GM23338 (cell line): ENCODE measurements at regions not wholly inside any gene's neighbourhood (a gene's known extent, or its start where the extent isn't known, plus 50 kb on each side); places are given as distances from the start of the nearest gene placed in this dataset.

ENCODE experiments used
- ATAC-seq: fragments of 200-7000 bp; cut with Tn5 transposase; 3 replicates; pipeline ENCODE4 v1.9.1; 2020
- DNase-seq: peaks from one replicate; pipeline ENCODE4 v3.0.0-alpha.2; 2015; ENCODE audit warnings: low spot score
- H2AFZ ChIP-seq: fragments of 200-600 bp; sonication (generic); 2 replicates; pipeline ENCODE4 v1.8.0; 2016; ENCODE audit warnings: antibody characterized with exemption, mild to moderate bottlenecking, moderate library complexity
- H3F3A ChIP-seq: fragments of 200-600 bp; sonication (generic); replicated peaks from 2 replicates; pipeline ENCODE4 v1.8.0; 2017; ENCODE audit warnings: antibody characterized with exemption, mixed run types, low read depth
- H3K27ac ChIP-seq: fragments of 200-600 bp; sonication (generic); 2 replicates; pipeline ENCODE4 v1.6.1; 2016; ENCODE audit warnings: low read depth
- H3K27me3 ChIP-seq: fragments of 200-600 bp; sonication (generic); 2 replicates; pipeline ENCODE4 v1.8.0; 2016; ENCODE audit warnings: mild to moderate bottlenecking, mixed run types, moderate library complexity; ENCODE audit not compliant: insufficient read depth
- H3K36me3 ChIP-seq: fragments of 200-600 bp; sonication (generic); 2 replicates; pipeline ENCODE4 v1.8.0; 2016; ENCODE audit warnings: mild to moderate bottlenecking; ENCODE audit not compliant: insufficient read depth
- H3K4me1 ChIP-seq: fragments of 200-600 bp; sonication (generic); 2 replicates; pipeline ENCODE4 v1.8.0; 2016; ENCODE audit warnings: mild to moderate bottlenecking, moderate library complexity; ENCODE audit not compliant: insufficient read depth
- H3K4me2 ChIP-seq: fragments of 200-600 bp; sonication (generic); 2 replicates; pipeline ENCODE4 v1.7.1; 2017; ENCODE audit warnings: mixed run types
- H3K4me3 ChIP-seq: fragments of 200-600 bp; sonication (generic); 2 replicates; pipeline ENCODE4 v1.6.1; 2016; ENCODE audit warnings: mixed run types
- H3K79me2 ChIP-seq: fragments of 200-600 bp; sonication (generic); replicated peaks from 2 replicates; pipeline ENCODE4 v1.8.0; 2017; ENCODE audit warnings: mild to moderate bottlenecking; ENCODE audit not compliant: insufficient read depth
- H3K9me2 ChIP-seq: fragments of 200-600 bp; sonication (generic); 2 replicates; pipeline ENCODE4 v1.8.0; 2017; ENCODE audit not compliant: insufficient read depth
- H4K20me1 ChIP-seq: fragments of 200-600 bp; sonication (generic); replicated peaks from 2 replicates; pipeline ENCODE4 v1.8.0; 2017; ENCODE audit warnings: mild to moderate bottlenecking; ENCODE audit not compliant: insufficient read depth
- H3K27ac Mint-ChIP-seq: 2 replicates; pipeline ENCODE4 v1.8.0; 2020; ENCODE audit warnings: inconsistent platforms, mild to moderate bottlenecking, moderate library complexity, mixed read lengths
- H3K27me3 Mint-ChIP-seq: 3 replicates; pipeline ENCODE4 v1.8.0; 2022; ENCODE audit warnings: low read depth, mild to moderate bottlenecking, moderate library complexity, mixed read lengths, inconsistent platforms; ENCODE audit not compliant: insufficient read depth, poor library complexity
- H3K36me3 Mint-ChIP-seq: 3 replicates; pipeline ENCODE4 v1.8.0; 2021; ENCODE audit warnings: low read depth, mild to moderate bottlenecking, inconsistent platforms, moderate library complexity, mixed read lengths
- H3K4me1 Mint-ChIP-seq: 3 replicates; pipeline ENCODE4 v1.8.0; 2020; ENCODE audit warnings: mild to moderate bottlenecking, inconsistent platforms, mixed read lengths
- H3K4me3 Mint-ChIP-seq: 3 replicates; pipeline ENCODE4 v1.8.0; 2021; ENCODE audit warnings: moderate library complexity, mild to moderate bottlenecking, inconsistent platforms, mixed read lengths
- H3K9me3 Mint-ChIP-seq: 3 replicates; pipeline ENCODE4 v1.8.0; 2020; ENCODE audit warnings: moderate library complexity, mild to moderate bottlenecking, inconsistent platforms, mixed read lengths
- CREB1 ChIP-seq: fragments of 250-450 bp; sonication (Bioruptor Pico); IDR thresholded peaks from 2 replicates; pipeline ENCODE4 v1.5.0; 2020; ENCODE audit warnings: low read depth, mild to moderate bottlenecking, moderate library complexity
- EZH2phosphoT487 ChIP-seq: fragments of 200-600 bp; sonication (generic); IDR thresholded peaks from one replicate; pipeline ENCODE4 v1.8.1; 2018; ENCODE audit warnings: antibody characterized with exemption; ENCODE audit not compliant: unreplicated experiment
- NANOG ChIP-seq: IDR thresholded peaks from 2 replicates; pipeline ENCODE4 v1.6.1; 2016; ENCODE audit warnings: antibody characterized with exemption, borderline replicate concordance
- POLR2AphosphoS5 ChIP-seq: IDR thresholded peaks from 2 replicates; pipeline ENCODE4 v1.6.1; 2016; ENCODE audit warnings: antibody characterized with exemption, low read depth
- STAT1 ChIP-seq: IDR thresholded peaks from one replicate; pipeline ENCODE4 v1.6.1; 2016; ENCODE audit warnings: antibody characterized with exemption; ENCODE audit not compliant: unreplicated experiment
- ZNF114 ChIP-seq: fragments of 250-450 bp; sonication (Bioruptor Pico); IDR thresholded peaks from 2 replicates; pipeline ENCODE4 v1.5.0; 2020; ENCODE audit warnings: mild to moderate bottlenecking, moderate library complexity
- TF ChIP-seq, protein P1 (sequence below), 2 experiments: fragments of 200-600 bp in 1 of 2; sonication (generic) in 1 of 2; conservative IDR thresholded peaks; 2 replicates each; pipeline versions ENCODE4 v1.5.1 to v1.6.1; 2016 to 2017; ENCODE audit warnings: antibody characterized with exemption in 2 of 2, low read depth in 2 of 2, mild to moderate bottlenecking in 2 of 2, moderate library complexity in 1 of 2
- TF ChIP-seq, protein P2 (sequence below): fragments of 250-450 bp; sonication (Bioruptor Pico); IDR thresholded peaks from 2 replicates; pipeline ENCODE4 v1.5.0; 2020; ENCODE audit warnings: mild to moderate bottlenecking, moderate library complexity

DNA sequence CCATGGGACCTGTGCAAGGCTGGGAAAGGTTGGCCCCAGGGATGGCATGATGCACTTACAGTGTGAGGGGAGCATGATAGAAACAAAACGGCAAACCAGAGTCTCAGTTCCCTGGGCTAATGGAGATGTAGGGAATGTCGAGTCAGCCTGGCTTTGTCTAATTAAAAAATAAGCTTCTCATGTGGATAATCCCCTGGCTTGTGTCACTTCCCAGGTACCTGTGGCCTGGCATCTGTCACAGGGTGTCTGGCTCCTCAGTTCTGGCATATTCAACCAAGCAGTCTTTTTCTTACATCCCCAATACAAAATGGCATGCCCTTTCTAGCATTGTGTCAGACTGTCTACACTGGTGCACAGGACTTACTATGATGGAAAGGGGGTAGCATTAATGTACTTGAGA is 261.4 kb downstream of the GRIN2B start:
- H3K27me3 Mint-ChIP-seq = peaks cover 3% of the 10 kb centered on the region

DNA sequence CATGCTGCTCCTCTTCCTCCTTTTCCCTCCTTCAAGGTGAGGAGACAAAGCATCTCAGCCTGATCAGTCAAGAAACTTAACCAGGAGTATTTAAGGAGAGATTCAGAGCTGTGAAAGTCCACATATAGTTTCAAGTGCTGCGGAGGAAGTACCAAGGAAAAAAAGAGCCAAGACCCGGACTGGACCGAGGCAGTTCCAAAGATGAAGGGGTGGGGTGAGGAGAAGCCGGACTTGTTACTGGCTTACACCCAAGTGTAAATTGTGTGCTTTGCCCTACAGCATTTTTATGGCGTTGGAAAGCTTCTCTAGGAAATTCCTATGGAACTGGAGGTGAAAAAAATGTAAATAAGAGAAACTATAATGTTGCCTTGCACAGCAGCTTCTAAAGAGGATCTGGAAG is 263.1 kb downstream of the GRIN2B start:
- H4K20me1 ChIP-seq = no peaks in the 10 kb centered on the region
- peaks cover 4% of the 10 kb centered on the region; the same call in 1 of the 2 replicates for H3K4me1 ChIP-seq
- no peaks in the 10 kb centered on the region; the same call in none of the 2 replicates for H3K9me2 ChIP-seq
- no peak for DNase-seq
- no peaks in the 10 kb centered on the region for H3K27me3 ChIP-seq
- no peaks in the 10 kb centered on the region for H3K79me2 ChIP-seq
- peaks cover 8% of the 10 kb centered on the region; the same call in 2 of the 3 replicates for H3K4me1 Mint-ChIP-seq
- no peak overlapping the region for H3K4me3 ChIP-seq
- H3K36me3 Mint-ChIP-seq = no peaks in the 10 kb centered on the region
- no peak overlapping the region for H3K27ac ChIP-seq
- TF ChIP-seq, protein P1, sequence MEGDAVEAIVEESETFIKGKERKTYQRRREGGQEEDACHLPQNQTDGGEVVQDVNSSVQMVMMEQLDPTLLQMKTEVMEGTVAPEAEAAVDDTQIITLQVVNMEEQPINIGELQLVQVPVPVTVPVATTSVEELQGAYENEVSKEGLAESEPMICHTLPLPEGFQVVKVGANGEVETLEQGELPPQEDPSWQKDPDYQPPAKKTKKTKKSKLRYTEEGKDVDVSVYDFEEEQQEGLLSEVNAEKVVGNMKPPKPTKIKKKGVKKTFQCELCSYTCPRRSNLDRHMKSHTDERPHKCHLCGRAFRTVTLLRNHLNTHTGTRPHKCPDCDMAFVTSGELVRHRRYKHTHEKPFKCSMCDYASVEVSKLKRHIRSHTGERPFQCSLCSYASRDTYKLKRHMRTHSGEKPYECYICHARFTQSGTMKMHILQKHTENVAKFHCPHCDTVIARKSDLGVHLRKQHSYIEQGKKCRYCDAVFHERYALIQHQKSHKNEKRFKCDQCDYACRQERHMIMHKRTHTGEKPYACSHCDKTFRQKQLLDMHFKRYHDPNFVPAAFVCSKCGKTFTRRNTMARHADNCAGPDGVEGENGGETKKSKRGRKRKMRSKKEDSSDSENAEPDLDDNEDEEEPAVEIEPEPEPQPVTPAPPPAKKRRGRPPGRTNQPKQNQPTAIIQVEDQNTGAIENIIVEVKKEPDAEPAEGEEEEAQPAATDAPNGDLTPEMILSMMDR (conservative IDR thresholded peaks at IDR 0.05; ENCODE audit: low read depth in 2 of 2) = no peak
- no peak for TF ChIP-seq POLR2AphosphoS5
- no peaks in the 10 kb centered on the region for H3K36me3 ChIP-seq
- H2AFZ ChIP-seq = no peak overlapping the region
- no peak overlapping the region for H3K27ac Mint-ChIP-seq
- ATAC-seq = no peak
- H3K9me3 Mint-ChIP-seq = no peaks in the 10 kb centered on the region
- no peak overlapping the region for H3K4me2 ChIP-seq
- no peaks in the 10 kb centered on the region for H3F3A ChIP-seq
- H3K4me3 Mint-ChIP-seq = no peak overlapping the region
- peaks cover 4% of the 10 kb centered on the region for H3K27me3 Mint-ChIP-seq

More for the DNA sequence above, 261.4 kb downstream of the GRIN2B start:
- no peak overlapping the region for H3K27ac Mint-ChIP-seq
- Histone ChIP-seq H3K27ac (no peak overlapping the region), H3K9me2 (no peaks in the 10 kb centered on the region; the same call in none of the 2 replicates), H3K36me3 (no peaks in the 10 kb centered on the region), H2AFZ (no peak overlapping the region), H3K4me1 (no peaks in the 10 kb centered on the region), H3K27me3 (no peaks in the 10 kb centered on the region), H3K79me2 (no peaks in the 10 kb centered on the region), H3F3A (no peaks in the 10 kb centered on the region), H3K4me2 (no peak overlapping the region), H3K4me3 (no peak overlapping the region), H4K20me1 (no peaks in the 10 kb centered on the region)
- H3K4me1 Mint-ChIP-seq = peaks cover 6% of the 10 kb centered on the region
- DNase-seq = no peak
- no peaks in the 10 kb centered on the region for H3K36me3 Mint-ChIP-seq
- no peak for ATAC-seq
- H3K4me3 Mint-ChIP-seq = no peak overlapping the region
- H3K9me3 Mint-ChIP-seq = no peaks in the 10 kb centered on the region
- TF ChIP-seq NANOG = no peak
- TF ChIP-seq STAT1 = no peak
- no peak for TF ChIP-seq EZH2phosphoT487

DNA sequence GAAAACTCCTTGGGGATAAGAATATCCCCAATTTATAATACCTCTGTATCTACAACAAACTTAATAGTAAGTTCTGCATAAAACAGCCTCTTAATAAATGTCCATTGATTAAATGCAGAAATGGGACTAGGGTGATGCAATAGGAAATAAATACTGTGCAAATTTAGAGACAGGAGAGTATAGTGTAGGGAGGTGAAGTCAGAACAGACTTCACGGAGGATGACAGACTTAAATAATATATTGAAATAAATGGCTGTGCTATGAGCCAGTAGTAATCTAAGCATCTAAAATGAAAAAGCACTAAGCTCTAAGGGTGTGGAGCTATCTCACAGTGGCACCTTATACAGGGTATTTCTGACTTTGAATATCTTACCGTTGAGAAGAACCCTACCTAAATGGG is 265.3 kb downstream of the GRIN2B start:
- Mint-ChIP-seq H3K4me1 (peaks cover 8% of the 10 kb centered on the region; the same call in 2 of the 3 replicates), H3K27ac (no peak overlapping the region), H3K4me3 (no peak overlapping the region), H3K9me3 (no peaks in the 10 kb centered on the region), H3K27me3 (peaks cover 4% of the 10 kb centered on the region), H3K36me3 (no peaks in the 10 kb centered on the region)
- Histone ChIP-seq H3K79me2 (no peaks in the 10 kb centered on the region), H3K4me3 (no peak overlapping the region), H3K9me2 (no peaks in the 10 kb centered on the region; the same call in none of the 2 replicates), H3F3A (no peaks in the 10 kb centered on the region), H3K27ac (no peak overlapping the region), H3K4me1 (peaks cover 4% of the 10 kb centered on the region; the same call in 1 of the 2 replicates), H3K4me2 (no peak overlapping the region), H3K27me3 (no peaks in the 10 kb centered on the region), H2AFZ (no peak overlapping the region), H4K20me1 (no peaks in the 10 kb centered on the region), H3K36me3 (no peaks in the 10 kb centered on the region)
- ATAC-seq (no peak), DNase-seq (no peak)
- TF ChIP-seq STAT1 (no peak), ZNF114 (no peak), CREB1 (CRISPR knock-in tag) (no peak), POLR2AphosphoS5 (no peak)
- TF ChIP-seq, protein P2, sequence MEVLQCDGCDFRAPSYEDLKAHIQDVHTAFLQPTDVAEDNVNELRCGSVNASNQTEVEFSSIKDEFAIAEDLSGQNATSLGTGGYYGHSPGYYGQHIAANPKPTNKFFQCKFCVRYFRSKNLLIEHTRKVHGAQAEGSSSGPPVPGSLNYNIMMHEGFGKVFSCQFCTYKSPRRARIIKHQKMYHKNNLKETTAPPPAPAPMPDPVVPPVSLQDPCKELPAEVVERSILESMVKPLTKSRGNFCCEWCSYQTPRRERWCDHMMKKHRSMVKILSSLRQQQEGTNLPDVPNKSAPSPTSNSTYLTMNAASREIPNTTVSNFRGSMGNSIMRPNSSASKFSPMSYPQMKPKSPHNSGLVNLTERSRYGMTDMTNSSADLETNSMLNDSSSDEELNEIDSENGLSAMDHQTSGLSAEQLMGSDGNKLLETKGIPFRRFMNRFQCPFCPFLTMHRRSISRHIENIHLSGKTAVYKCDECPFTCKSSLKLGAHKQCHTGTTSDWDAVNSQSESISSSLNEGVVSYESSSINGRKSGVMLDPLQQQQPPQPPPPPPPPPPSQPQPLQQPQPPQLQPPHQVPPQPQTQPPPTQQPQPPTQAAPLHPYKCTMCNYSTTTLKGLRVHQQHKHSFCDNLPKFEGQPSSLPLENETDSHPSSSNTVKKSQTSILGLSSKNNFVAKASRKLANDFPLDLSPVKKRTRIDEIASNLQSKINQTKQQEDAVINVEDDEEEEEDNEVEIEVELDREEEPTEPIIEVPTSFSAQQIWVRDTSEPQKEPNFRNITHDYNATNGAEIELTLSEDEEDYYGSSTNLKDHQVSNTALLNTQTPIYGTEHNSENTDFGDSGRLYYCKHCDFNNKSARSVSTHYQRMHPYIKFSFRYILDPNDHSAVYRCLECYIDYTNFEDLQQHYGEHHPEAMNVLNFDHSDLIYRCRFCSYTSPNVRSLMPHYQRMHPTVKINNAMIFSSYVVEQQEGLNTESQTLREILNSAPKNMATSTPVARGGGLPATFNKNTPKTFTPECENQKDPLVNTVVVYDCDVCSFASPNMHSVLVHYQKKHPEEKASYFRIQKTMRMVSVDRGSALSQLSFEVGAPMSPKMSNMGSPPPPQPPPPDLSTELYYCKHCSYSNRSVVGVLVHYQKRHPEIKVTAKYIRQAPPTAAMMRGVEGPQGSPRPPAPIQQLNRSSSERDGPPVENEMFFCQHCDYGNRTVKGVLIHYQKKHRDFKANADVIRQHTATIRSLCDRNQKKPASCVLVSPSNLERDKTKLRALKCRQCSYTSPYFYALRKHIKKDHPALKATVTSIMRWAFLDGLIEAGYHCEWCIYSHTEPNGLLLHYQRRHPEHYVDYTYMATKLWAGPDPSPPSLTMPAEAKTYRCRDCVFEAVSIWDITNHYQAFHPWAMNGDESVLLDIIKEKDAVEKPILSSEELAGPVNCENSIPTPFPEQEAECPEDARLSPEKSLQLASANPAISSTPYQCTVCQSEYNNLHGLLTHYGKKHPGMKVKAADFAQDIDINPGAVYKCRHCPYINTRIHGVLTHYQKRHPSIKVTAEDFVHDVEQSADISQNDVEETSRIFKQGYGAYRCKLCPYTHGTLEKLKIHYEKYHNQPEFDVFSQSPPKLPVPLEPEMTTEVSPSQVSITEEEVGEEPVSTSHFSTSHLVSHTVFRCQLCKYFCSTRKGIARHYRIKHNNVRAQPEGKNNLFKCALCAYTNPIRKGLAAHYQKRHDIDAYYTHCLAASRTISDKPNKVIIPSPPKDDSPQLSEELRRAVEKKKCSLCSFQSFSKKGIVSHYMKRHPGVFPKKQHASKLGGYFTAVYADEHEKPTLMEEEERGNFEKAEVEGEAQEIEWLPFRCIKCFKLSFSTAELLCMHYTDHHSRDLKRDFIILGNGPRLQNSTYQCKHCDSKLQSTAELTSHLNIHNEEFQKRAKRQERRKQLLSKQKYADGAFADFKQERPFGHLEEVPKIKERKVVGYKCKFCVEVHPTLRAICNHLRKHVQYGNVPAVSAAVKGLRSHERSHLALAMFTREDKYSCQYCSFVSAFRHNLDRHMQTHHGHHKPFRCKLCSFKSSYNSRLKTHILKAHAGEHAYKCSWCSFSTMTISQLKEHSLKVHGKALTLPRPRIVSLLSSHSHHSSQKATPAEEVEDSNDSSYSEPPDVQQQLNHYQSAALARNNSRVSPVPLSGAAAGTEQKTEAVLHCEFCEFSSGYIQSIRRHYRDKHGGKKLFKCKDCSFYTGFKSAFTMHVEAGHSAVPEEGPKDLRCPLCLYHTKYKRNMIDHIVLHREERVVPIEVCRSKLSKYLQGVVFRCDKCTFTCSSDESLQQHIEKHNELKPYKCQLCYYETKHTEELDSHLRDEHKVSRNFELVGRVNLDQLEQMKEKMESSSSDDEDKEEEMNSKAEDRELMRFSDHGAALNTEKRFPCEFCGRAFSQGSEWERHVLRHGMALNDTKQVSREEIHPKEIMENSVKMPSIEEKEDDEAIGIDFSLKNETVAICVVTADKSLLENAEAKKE (CRISPR knock-in tag) = no peak
